ENCODE measurements at regions not wholly inside any gene's neighbourhood (a gene's known extent, or its start where the extent isn't known, plus 50 kb on each side); places are given as distances from the start of the nearest gene placed in this dataset.

DNA sequence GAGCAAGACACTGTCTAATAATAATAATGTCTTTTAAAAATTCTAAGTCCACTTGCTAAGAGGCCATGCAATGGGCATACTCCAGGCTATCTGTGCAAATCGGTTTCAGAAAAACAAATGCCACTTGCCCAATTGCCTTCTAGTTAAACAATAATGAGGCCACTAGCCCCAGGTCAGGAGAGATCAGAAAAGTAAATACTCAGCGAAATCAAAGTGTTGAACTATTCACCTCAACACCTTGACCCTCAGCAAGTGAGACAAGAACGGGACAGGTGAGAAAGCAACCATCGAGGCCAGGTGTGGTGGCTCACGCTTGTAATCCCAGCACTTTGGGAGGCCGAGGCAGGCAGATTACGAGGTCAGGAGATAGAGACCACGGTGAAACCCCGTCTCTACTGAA is 72.3 kb upstream of the SYN3 start:
- H3K27ac ChIP-seq (ENCODE audit: low read length in 2 of 2): no peak overlapping the region
- H3K4me2 ChIP-seq (replicated peaks; ENCODE audit: low read depth, low read length, poor library complexity, severe bottlenecking): no peak overlapping the region
- H3K79me2 ChIP-seq (ENCODE audit: control insufficient read depth, insufficient read depth, low read length): no peaks in the 10 kb centered on the region
- CTCF ChIA-PET: interaction anchor here (0.6 kb wide), 1 partner anchor 11 kb away, joined by 4 read pairs; no protein-coding TSS in a partner anchor
- no peak for DNase-seq
- no peaks in the 10 kb centered on the region for H3K4me1 Mint-ChIP-seq
- H2AFZ ChIP-seq (ENCODE audit: insufficient read depth, low read depth, low read length, poor library complexity, severe bottlenecking): no peak overlapping the region
- peaks cover 0 to 5% (median 2%) of the 10 kb centered on the region in 4 experiments for H3K27me3 ChIP-seq (replicated peaks in 1 of 4; ENCODE audit: control extremely low read depth in 1 of 4, control insufficient read depth in 3 of 4, insufficient read depth in 4 of 4, low read length in 3 of 4)
- POLR2A ChIA-PET: no interaction called here
- no peak overlapping the region for H3K4me3 Mint-ChIP-seq
- no peaks in the 10 kb centered on the region for H4K20me1 ChIP-seq (ENCODE audit: control insufficient read depth, insufficient read depth, low read length, poor library complexity, severe bottlenecking)
- H3K27ac Mint-ChIP-seq: no peak overlapping the region
- H3K4me1 ChIP-seq (ENCODE audit: control insufficient read depth in 2 of 2, insufficient read depth in 2 of 2, low read length in 2 of 2): no peaks in the 10 kb centered on the region
- intact Hi-C loops (cut with micrococcal nuclease): no loop called here
- no peak for ATAC-seq (ENCODE audit: low read depth)
- H3K9me3 Mint-ChIP-seq (ENCODE audit: insufficient read depth): peaks cover 4% of the 10 kb centered on the region
- H3K27me3 Mint-ChIP-seq: peaks cover 15% of the 10 kb centered on the region
- no peaks in the 10 kb centered on the region for H3K36me3 ChIP-seq (replicated peaks in 1 of 2; ENCODE audit: control extremely low read depth in 1 of 2, control insufficient read depth in 1 of 2, extremely low read depth in 1 of 2, insufficient read depth in 2 of 2, low read length in 1 of 2)
- H3K9ac ChIP-seq (ENCODE audit: low read length): no peak overlapping the region
- no peak for TF ChIP-seq EZH2 (IDR thresholded peaks at IDR 0.05; ENCODE audit: borderline replicate concordance, insufficient read depth, low read depth, low read length, poor library complexity, severe bottlenecking)
- TF ChIP-seq, protein P1, sequence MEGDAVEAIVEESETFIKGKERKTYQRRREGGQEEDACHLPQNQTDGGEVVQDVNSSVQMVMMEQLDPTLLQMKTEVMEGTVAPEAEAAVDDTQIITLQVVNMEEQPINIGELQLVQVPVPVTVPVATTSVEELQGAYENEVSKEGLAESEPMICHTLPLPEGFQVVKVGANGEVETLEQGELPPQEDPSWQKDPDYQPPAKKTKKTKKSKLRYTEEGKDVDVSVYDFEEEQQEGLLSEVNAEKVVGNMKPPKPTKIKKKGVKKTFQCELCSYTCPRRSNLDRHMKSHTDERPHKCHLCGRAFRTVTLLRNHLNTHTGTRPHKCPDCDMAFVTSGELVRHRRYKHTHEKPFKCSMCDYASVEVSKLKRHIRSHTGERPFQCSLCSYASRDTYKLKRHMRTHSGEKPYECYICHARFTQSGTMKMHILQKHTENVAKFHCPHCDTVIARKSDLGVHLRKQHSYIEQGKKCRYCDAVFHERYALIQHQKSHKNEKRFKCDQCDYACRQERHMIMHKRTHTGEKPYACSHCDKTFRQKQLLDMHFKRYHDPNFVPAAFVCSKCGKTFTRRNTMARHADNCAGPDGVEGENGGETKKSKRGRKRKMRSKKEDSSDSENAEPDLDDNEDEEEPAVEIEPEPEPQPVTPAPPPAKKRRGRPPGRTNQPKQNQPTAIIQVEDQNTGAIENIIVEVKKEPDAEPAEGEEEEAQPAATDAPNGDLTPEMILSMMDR (IDR thresholded peaks at IDR 0.05): no peak
- no peak overlapping the region for H3K4me3 ChIP-seq (ENCODE audit: control extremely low read depth in 1 of 5, extremely low read depth in 1 of 5, insufficient read depth in 1 of 5, low read depth in 2 of 5, low read length in 4 of 5)
- WGBS (ENCODE audit: insufficient coverage): 92% methylated on average over 9 of the region's 9 CpGs
- no peaks in the 10 kb centered on the region for H3K9me3 ChIP-seq (ENCODE audit: control extremely low read depth in 1 of 3, control insufficient read depth in 2 of 3, insufficient read depth in 1 of 3, low read length in 2 of 3)

DNA sequence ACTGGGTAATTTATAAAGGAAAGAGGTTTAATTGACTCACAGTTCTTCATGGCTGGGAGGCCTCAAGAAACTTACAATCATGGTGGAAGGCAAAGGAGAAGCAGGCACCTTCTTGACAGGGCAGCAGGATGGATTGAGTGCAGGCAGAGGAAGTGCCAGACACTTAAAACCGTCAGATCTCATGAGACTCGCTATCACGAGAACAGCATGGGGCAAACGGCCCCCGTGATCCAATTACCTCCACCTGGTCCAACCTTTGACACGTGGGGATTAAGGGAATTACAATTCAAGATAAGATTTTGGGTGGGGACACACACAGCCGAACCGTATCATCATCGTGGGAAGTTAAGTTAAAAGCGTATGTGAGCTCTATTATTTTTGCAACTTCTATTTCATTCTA is 71.4 kb upstream of the SYN3 start:
- H3K4me3 Mint-ChIP-seq: no peak overlapping the region
- Histone ChIP-seq H3K9ac (ENCODE audit: low read length) (no peak overlapping the region), H3K9me3 (ENCODE audit: control extremely low read depth in 1 of 3, control insufficient read depth in 2 of 3, insufficient read depth in 1 of 3, low read length in 2 of 3) (no peaks in the 10 kb centered on the region), H3K4me2 (replicated peaks; ENCODE audit: low read depth, low read length, poor library complexity, severe bottlenecking) (no peak overlapping the region), H3K79me2 (ENCODE audit: control insufficient read depth, insufficient read depth, low read length) (no peaks in the 10 kb centered on the region), H4K20me1 (ENCODE audit: control insufficient read depth, insufficient read depth, low read length, poor library complexity, severe bottlenecking) (no peaks in the 10 kb centered on the region), H2AFZ (ENCODE audit: insufficient read depth, low read depth, low read length, poor library complexity, severe bottlenecking) (no peak overlapping the region), H3K36me3 (replicated peaks in 1 of 2; ENCODE audit: control extremely low read depth in 1 of 2, control insufficient read depth in 1 of 2, extremely low read depth in 1 of 2, insufficient read depth in 2 of 2, low read length in 1 of 2) (no peaks in the 10 kb centered on the region), H3K27me3 (replicated peaks in 1 of 4; ENCODE audit: control extremely low read depth in 1 of 4, control insufficient read depth in 3 of 4, insufficient read depth in 4 of 4, low read length in 3 of 4) (peaks cover 0 to 5% (median 2%) of the 10 kb centered on the region in 4 experiments), H3K27ac (ENCODE audit: low read length in 2 of 2) (no peak overlapping the region), H3K4me3 (ENCODE audit: control extremely low read depth in 1 of 5, extremely low read depth in 1 of 5, insufficient read depth in 1 of 5, low read depth in 2 of 5, low read length in 4 of 5) (no peak overlapping the region), H3K4me1 (ENCODE audit: control insufficient read depth in 2 of 2, insufficient read depth in 2 of 2, low read length in 2 of 2) (no peaks in the 10 kb centered on the region)
- ChIA-PET POLR2A (no interaction called here), CTCF (no interaction called here)
- H3K4me1 Mint-ChIP-seq: no peaks in the 10 kb centered on the region
- WGBS (ENCODE audit: insufficient coverage): 47% methylated on average over 5 of the region's 10 CpGs
- DNase-seq (no peak), ATAC-seq (ENCODE audit: low read depth) (no peak)
- intact Hi-C loops (cut with micrococcal nuclease): no loop called here
- H3K27me3 Mint-ChIP-seq: peaks cover 15% of the 10 kb centered on the region
- H3K9me3 Mint-ChIP-seq (ENCODE audit: insufficient read depth): peaks cover under 1% of the 10 kb centered on the region
- no peak for TF ChIP-seq EZH2 (IDR thresholded peaks at IDR 0.05; ENCODE audit: borderline replicate concordance, insufficient read depth, low read depth, low read length, poor library complexity, severe bottlenecking)
- TF ChIP-seq, protein P1 (IDR thresholded peaks at IDR 0.05): no peak
- no peak overlapping the region for H3K27ac Mint-ChIP-seq
